Fibroblast of mammary gland (primary cell): ENCODE measurements at regions not wholly inside any gene's neighbourhood (a gene's known extent, or its start where the extent isn't known, plus 50 kb on each side); places are given as distances from the start of the nearest gene placed in this dataset.

Source experiments
- DNase-seq: peaks from one replicate; pipeline ENCODE4 v3.0.0-alpha.2; 2010; ENCODE audit warnings: low read depth
- H3K4me3 ChIP-seq: 2 replicates; pipeline ENCODE4 v1.5.1; 2011; ENCODE audit warnings: low read depth, mild to moderate bottlenecking, low read length, moderate library complexity; ENCODE audit not compliant: control insufficient read depth
- CTCF ChIP-seq: conservative IDR thresholded peaks from 2 replicates; pipeline ENCODE4 v1.5.1; 2011; ENCODE audit warnings: low read depth, low read length, inconsistent platforms; ENCODE audit not compliant: control insufficient read depth, insufficient read depth

GRCh38 chr3:161875483-161875882 is 378.9 kb downstream of the OTOL1 start:
- no peak for TF ChIP-seq CTCF
- no peak overlapping the region for H3K4me3 ChIP-seq
- no peak for DNase-seq

- no peak for TF ChIP-seq CTCF
- DNase-seq = no peak
- no peak overlapping the region for H3K4me3 ChIP-seq
Measured at GRCh38 chr3:161879470-161879869, 382.9 kb downstream of the OTOL1 start.

- TF ChIP-seq CTCF = no peak
- no peak for DNase-seq
- no peak overlapping the region for H3K4me3 ChIP-seq
Measured at GRCh38 chr3:161884830-161885229, 388.2 kb downstream of the OTOL1 start.

- TF ChIP-seq CTCF = no peak
- peak; percentile 99 for DNase-seq
- no peak overlapping the region for H3K4me3 ChIP-seq
Measured at GRCh38 chr3:161890147-161890625, 393.6 kb downstream of the OTOL1 start.

GRCh38 chr3:161893972-161894371 is 397.4 kb downstream of the OTOL1 start:
- DNase-seq = peak; percentile 87

GRCh38 chr3:161894657-161895056 is 398.0 kb downstream of the OTOL1 start:
- TF ChIP-seq CTCF = no peak
- no peak for DNase-seq

More at GRCh38 chr3:161893972-161894371, 397.4 kb downstream of the OTOL1 start:
- no peak for TF ChIP-seq CTCF
- H3K4me3 ChIP-seq = no peak overlapping the region

More at GRCh38 chr3:161894657-161895056, 398.0 kb downstream of the OTOL1 start:
- H3K4me3 ChIP-seq = no peak overlapping the region
